ENCODE measurements at regions not wholly inside any gene's neighbourhood (a gene's known extent, or its start where the extent isn't known, plus 50 kb on each side); places are given as distances from the start of the nearest gene placed in this dataset.

- Histone ChIP-seq H2AFZ (ENCODE audit: low read length) (no peak overlapping the region), H3K36me3 (ENCODE audit: insufficient read depth, low read length) (no peaks in the 10 kb centered on the region), H3K79me2 (ENCODE audit: insufficient read depth, low read length) (no peaks in the 10 kb centered on the region), H3K4me1 (ENCODE audit: insufficient read depth, low read length, poor library complexity, severe bottlenecking) (no peaks in the 10 kb centered on the region), H3K27me3 (ENCODE audit: insufficient read depth, low read length, poor library complexity, severe bottlenecking) (no peaks in the 10 kb centered on the region), H3K9me3 (ENCODE audit: insufficient read depth, low read depth, low read length) (peaks cover 16% of the 10 kb centered on the region; the same call in 1 of the 2 replicates), H3K4me2 (ENCODE audit: low read depth, low read length, poor library complexity, severe bottlenecking) (no peak overlapping the region), H3K4me3 (ENCODE audit: low read length, poor library complexity, severe bottlenecking) (no peak overlapping the region), H3K9ac (ENCODE audit: low read depth, low read length, poor library complexity, severe bottlenecking) (no peak overlapping the region), H3F3A (ENCODE audit: low read depth) (no peaks in the 10 kb centered on the region), H3K9me2 (replicated peaks; ENCODE audit: low read depth, low read length) (no peaks in the 10 kb centered on the region), H4K20me1 (ENCODE audit: insufficient read depth, low read length, poor library complexity, severe bottlenecking) (no peaks in the 10 kb centered on the region)
- TF ChIP-seq EZH2phosphoT487 (IDR thresholded peaks at IDR 0.05; ENCODE audit: borderline replicate concordance) (no peak), CTCF (conservative IDR thresholded peaks at IDR 0.05; ENCODE audit: low read length) (no peak)
Observed at GRCh38 chr6:150299873-150300485, 68.8 kb upstream of the IYD start.

GRCh38 chr6:150301846-150302519 is 66.8 kb upstream of the IYD start:
- H3F3A ChIP-seq (ENCODE audit: low read depth) = no peaks in the 10 kb centered on the region
- TF ChIP-seq CTCF (conservative IDR thresholded peaks at IDR 0.05; ENCODE audit: low read length) = no peak
- TF ChIP-seq EZH2phosphoT487 (IDR thresholded peaks at IDR 0.05; ENCODE audit: borderline replicate concordance) = no peak
- H3K79me2 ChIP-seq (ENCODE audit: insufficient read depth, low read length) = no peaks in the 10 kb centered on the region
- no peak overlapping the region for H3K4me2 ChIP-seq (ENCODE audit: low read depth, low read length, poor library complexity, severe bottlenecking)
- H3K27me3 ChIP-seq (ENCODE audit: insufficient read depth, low read length, poor library complexity, severe bottlenecking) = no peaks in the 10 kb centered on the region
- H2AFZ ChIP-seq (ENCODE audit: low read length) = no peak overlapping the region
- no peaks in the 10 kb centered on the region for H3K36me3 ChIP-seq (ENCODE audit: insufficient read depth, low read length)
- peaks cover 1% of the 10 kb centered on the region for H3K4me1 ChIP-seq (ENCODE audit: insufficient read depth, low read length, poor library complexity, severe bottlenecking)
- no peaks in the 10 kb centered on the region for H3K9me2 ChIP-seq (replicated peaks; ENCODE audit: low read depth, low read length)
- no peaks in the 10 kb centered on the region for H4K20me1 ChIP-seq (ENCODE audit: insufficient read depth, low read length, poor library complexity, severe bottlenecking)
- no peak overlapping the region for H3K9ac ChIP-seq (ENCODE audit: low read depth, low read length, poor library complexity, severe bottlenecking)
- H3K4me3 ChIP-seq (ENCODE audit: low read length, poor library complexity, severe bottlenecking) = no peak overlapping the region
- H3K9me3 ChIP-seq (ENCODE audit: insufficient read depth, low read depth, low read length) = peaks cover 9% of the 10 kb centered on the region; the same call in 1 of the 2 replicates

GRCh38 chr6:150302520-150303176 is 66.2 kb upstream of the IYD start:
- no peak overlapping the region for H3K4me3 ChIP-seq (ENCODE audit: low read length, poor library complexity, severe bottlenecking)
- no peaks in the 10 kb centered on the region for H4K20me1 ChIP-seq (ENCODE audit: insufficient read depth, low read length, poor library complexity, severe bottlenecking)
- no peak for TF ChIP-seq EZH2phosphoT487 (IDR thresholded peaks at IDR 0.05; ENCODE audit: borderline replicate concordance)
- no peak for TF ChIP-seq CTCF (conservative IDR thresholded peaks at IDR 0.05; ENCODE audit: low read length)
- no peaks in the 10 kb centered on the region for H3K9me2 ChIP-seq (replicated peaks; ENCODE audit: low read depth, low read length)
- H3K79me2 ChIP-seq (ENCODE audit: insufficient read depth, low read length) = no peaks in the 10 kb centered on the region
- H3K27me3 ChIP-seq (ENCODE audit: insufficient read depth, low read length, poor library complexity, severe bottlenecking) = no peaks in the 10 kb centered on the region
- H3F3A ChIP-seq (ENCODE audit: low read depth) = no peaks in the 10 kb centered on the region
- H3K9ac ChIP-seq (ENCODE audit: low read depth, low read length, poor library complexity, severe bottlenecking) = no peak overlapping the region
- H3K36me3 ChIP-seq (ENCODE audit: insufficient read depth, low read length) = no peaks in the 10 kb centered on the region
- no peak overlapping the region for H2AFZ ChIP-seq (ENCODE audit: low read length)
- H3K4me2 ChIP-seq (ENCODE audit: low read depth, low read length, poor library complexity, severe bottlenecking) = no peak overlapping the region
- H3K4me1 ChIP-seq (ENCODE audit: insufficient read depth, low read length, poor library complexity, severe bottlenecking) = peaks cover 8% of the 10 kb centered on the region
- peaks cover 3% of the 10 kb centered on the region; the same call in 1 of the 2 replicates for H3K9me3 ChIP-seq (ENCODE audit: insufficient read depth, low read depth, low read length)
